CD8-positive, alpha-beta memory T cell (primary cell): ENCODE measurements at regions not wholly inside any gene's neighbourhood (a gene's known extent, or its start where the extent isn't known, plus 50 kb on each side); places are given as distances from the start of the nearest gene placed in this dataset.

ENCODE experiments used
- CTCF ChIA-PET: fragments of 350-600 bp; sonication (Branson Sonifier 250); formaldehyde crosslinking; loops from one replicate; lab custom pipeline; 2021; ENCODE audit warnings: antibody characterized with exemption; lab: Charles Lee
- POLR2A ChIA-PET: fragments of 350-600 bp; sonication (Branson Sonifier 250); formaldehyde crosslinking; loops from one replicate; lab custom pipeline; 2021; ENCODE audit warnings: antibody characterized with exemption; lab: Charles Lee
- DNase-seq, 5 donors: peaks; one replicate each; pipeline versions ENCODE4 v3.0.0 to v3.0.0-alpha.2; 2020 to 2022; ENCODE audit warnings: mixed read lengths in 1 of 5
- H3K27ac ChIP-seq: one replicate; pipeline ENCODE4 v1.7.0; 2013; ENCODE audit warnings: low read depth, mild to moderate bottlenecking, low read length, moderate library complexity
- H3K27me3 ChIP-seq: 2 replicates; pipeline ENCODE4 v1.7.0; 2013; ENCODE audit warnings: low read length, mild to moderate bottlenecking; ENCODE audit not compliant: insufficient read depth, poor library complexity, severe bottlenecking
- H3K36me3 ChIP-seq: 2 replicates; pipeline ENCODE4 v1.7.0; 2013; ENCODE audit warnings: mild to moderate bottlenecking, low read length, moderate library complexity; ENCODE audit not compliant: insufficient read depth
- H3K4me1 ChIP-seq: 2 replicates; pipeline ENCODE4 v1.7.0; 2013; ENCODE audit warnings: mild to moderate bottlenecking, low read length, moderate library complexity; ENCODE audit not compliant: insufficient read depth
- H3K4me3 ChIP-seq: 2 replicates; pipeline ENCODE4 v1.7.0; 2013; ENCODE audit warnings: mild to moderate bottlenecking, low read length
- H3K9me3 ChIP-seq: 2 replicates; pipeline ENCODE4 v1.7.0; 2013; ENCODE audit warnings: mild to moderate bottlenecking, low read length
- H3K27ac Mint-ChIP-seq, 8 donors: one replicate each; pipeline ENCODE4 v1.8.0; 2020 to 2021; ENCODE audit warnings: mixed read lengths in 8 of 8, mild to moderate bottlenecking in 6 of 8, inconsistent platforms in 3 of 8, moderate library complexity in 3 of 8
- H3K27me3 Mint-ChIP-seq, 2 donors: one replicate each; pipeline ENCODE4 v1.8.0; 2020 to 2021; ENCODE audit warnings: mixed read lengths in 2 of 2, mild to moderate bottlenecking in 1 of 2, moderate library complexity in 1 of 2
- H3K36me3 Mint-ChIP-seq, 3 donors: one replicate each; pipeline ENCODE4 v1.8.0; 2020 to 2021; ENCODE audit warnings: mixed read lengths in 3 of 3, inconsistent platforms in 1 of 3, mild to moderate bottlenecking in 1 of 3
- H3K4me1 Mint-ChIP-seq, 3 donors: one replicate each; pipeline ENCODE4 v1.8.0; 2020 to 2021; ENCODE audit warnings: mixed read lengths in 3 of 3, inconsistent platforms in 1 of 3, mild to moderate bottlenecking in 1 of 3
- H3K4me3 Mint-ChIP-seq, 7 donors: one replicate each; pipeline ENCODE4 v1.8.0; 2020 to 2021; ENCODE audit warnings: mixed read lengths in 7 of 7, mild to moderate bottlenecking in 6 of 7, moderate library complexity in 4 of 7, inconsistent platforms in 2 of 7
- H3K9me3 Mint-ChIP-seq, 5 donors: one replicate each; pipeline ENCODE4 v1.8.0; 2020 to 2022; ENCODE audit warnings: mixed read lengths in 5 of 5, mild to moderate bottlenecking in 3 of 5, moderate library complexity in 2 of 5, inconsistent platforms in 1 of 5

GRCh38 chr6:84492241-84493165, 265.1 kb upstream of the CEP162 start:
- H3K9me3 Mint-ChIP-seq, result peaks cover 0 to 11% (median 2%) of the 10 kb centered on the region in 5 donors
- no peak overlapping the region for H3K4me3 Mint-ChIP-seq
- ChIA-PET POLR2A (no interaction called here), CTCF (no interaction called here)
- no peaks in the 10 kb centered on the region for H3K4me1 Mint-ChIP-seq
- Histone ChIP-seq H3K36me3 (no peaks in the 10 kb centered on the region), H3K27ac (no peak overlapping the region), H3K4me3 (no peak overlapping the region), H3K9me3 (no peaks in the 10 kb centered on the region), H3K27me3 (no peaks in the 10 kb centered on the region), H3K4me1 (no peaks in the 10 kb centered on the region)
- no peak for DNase-seq
- H3K27ac Mint-ChIP-seq, result no peak overlapping the region
- no peaks in the 10 kb centered on the region for H3K27me3 Mint-ChIP-seq
- H3K36me3 Mint-ChIP-seq, result no peaks in the 10 kb centered on the region

- no peaks in the 10 kb centered on the region for H3K4me1 Mint-ChIP-seq
- peaks cover 2 to 12% (median 3%) of the 10 kb centered on the region in 5 donors for H3K9me3 Mint-ChIP-seq
- H3K4me3 Mint-ChIP-seq, result no peak overlapping the region
- H3K9me3 ChIP-seq, result no peaks in the 10 kb centered on the region
- no peaks in the 10 kb centered on the region for H3K36me3 ChIP-seq
- H3K27ac ChIP-seq, result no peak overlapping the region
- H3K27me3 ChIP-seq, result no peaks in the 10 kb centered on the region
- no peaks in the 10 kb centered on the region for H3K36me3 Mint-ChIP-seq
- CTCF ChIA-PET, result no interaction called here
- POLR2A ChIA-PET, result no interaction called here
- no peak for DNase-seq
- no peaks in the 10 kb centered on the region for H3K4me1 ChIP-seq
- no peaks in the 10 kb centered on the region for H3K27me3 Mint-ChIP-seq
- H3K4me3 ChIP-seq, result no peak overlapping the region
- H3K27ac Mint-ChIP-seq, result no peak overlapping the region
Measured at GRCh38 chr6:84489598-84489997, 262.2 kb upstream of the CEP162 start.

GRCh38 chr6:84486526-84486925, 259.1 kb upstream of the CEP162 start:
- Histone ChIP-seq H3K27me3 (no peaks in the 10 kb centered on the region), H3K36me3 (no peaks in the 10 kb centered on the region), H3K9me3 (no peaks in the 10 kb centered on the region), H3K27ac (no peak overlapping the region), H3K4me3 (no peak overlapping the region), H3K4me1 (no peaks in the 10 kb centered on the region)
- Mint-ChIP-seq H3K4me3 (no peak overlapping the region), H3K36me3 (no peaks in the 10 kb centered on the region), H3K4me1 (no peaks in the 10 kb centered on the region), H3K9me3 (peaks cover 2 to 12% (median 7%) of the 10 kb centered on the region in 5 donors), H3K27ac (no peak overlapping the region), H3K27me3 (no peaks in the 10 kb centered on the region)
- ChIA-PET POLR2A (no interaction called here), CTCF (no interaction called here)
- DNase-seq, result no peak

- no peak overlapping the region for H3K27ac Mint-ChIP-seq
- H3K9me3 Mint-ChIP-seq, result peaks cover 0 to 10% (median 3%) of the 10 kb centered on the region in 5 donors
- no peak overlapping the region for H3K4me3 Mint-ChIP-seq
- no peaks in the 10 kb centered on the region for H3K36me3 Mint-ChIP-seq
- peaks cover 0 to 2% of the 10 kb centered on the region in 2 donors for H3K27me3 Mint-ChIP-seq
- DNase-seq, result no peak
- Histone ChIP-seq H3K27ac (no peak overlapping the region), H3K36me3 (no peaks in the 10 kb centered on the region), H3K9me3 (no peaks in the 10 kb centered on the region), H3K27me3 (no peaks in the 10 kb centered on the region), H3K4me3 (no peak overlapping the region), H3K4me1 (no peaks in the 10 kb centered on the region)
- POLR2A ChIA-PET, result no interaction called here
- H3K4me1 Mint-ChIP-seq, result no peaks in the 10 kb centered on the region
- CTCF ChIA-PET, result no interaction called here
Measured at GRCh38 chr6:84469144-84469543, 241.7 kb upstream of the CEP162 start.

- H3K4me3 ChIP-seq, result no peak overlapping the region
- CTCF ChIA-PET, result no interaction called here
- H3K27ac ChIP-seq, result no peak overlapping the region
- Mint-ChIP-seq H3K27me3 (peaks cover 0 to 2% of the 10 kb centered on the region in 2 donors), H3K36me3 (no peaks in the 10 kb centered on the region), H3K4me1 (no peaks in the 10 kb centered on the region), H3K27ac (no peak overlapping the region), H3K9me3 (peaks cover 0 to 4% (median 0%) of the 10 kb centered on the region in 5 donors), H3K4me3 (no peak overlapping the region)
- no peaks in the 10 kb centered on the region for H3K9me3 ChIP-seq
- POLR2A ChIA-PET, result no interaction called here
- no peak for DNase-seq
- H3K27me3 ChIP-seq, result no peaks in the 10 kb centered on the region
- H3K4me1 ChIP-seq, result no peaks in the 10 kb centered on the region
- no peaks in the 10 kb centered on the region for H3K36me3 ChIP-seq
Measured at GRCh38 chr6:84467296-84467695, 239.9 kb upstream of the CEP162 start.

- Mint-ChIP-seq H3K9me3 (peaks cover 0 to 4% (median 0%) of the 10 kb centered on the region in 5 donors), H3K36me3 (no peaks in the 10 kb centered on the region), H3K27me3 (peaks cover 0 to 2% of the 10 kb centered on the region in 2 donors), H3K4me3 (no peak overlapping the region), H3K27ac (no peak overlapping the region), H3K4me1 (no peaks in the 10 kb centered on the region)
- Histone ChIP-seq H3K27ac (no peak overlapping the region), H3K4me3 (no peak overlapping the region), H3K36me3 (no peaks in the 10 kb centered on the region), H3K9me3 (no peaks in the 10 kb centered on the region), H3K4me1 (no peaks in the 10 kb centered on the region), H3K27me3 (no peaks in the 10 kb centered on the region)
- DNase-seq, result no peak
- CTCF ChIA-PET, result no interaction called here
- POLR2A ChIA-PET, result no interaction called here
Measured at GRCh38 chr6:84466511-84466910, 239.1 kb upstream of the CEP162 start.

GRCh38 chr6:84464471-84464870, 237.0 kb upstream of the CEP162 start:
- Histone ChIP-seq H3K4me3 (no peak overlapping the region), H3K4me1 (no peaks in the 10 kb centered on the region), H3K9me3 (no peaks in the 10 kb centered on the region), H3K27ac (no peak overlapping the region), H3K27me3 (no peaks in the 10 kb centered on the region), H3K36me3 (no peaks in the 10 kb centered on the region)
- no peaks in the 10 kb centered on the region for H3K4me1 Mint-ChIP-seq
- DNase-seq, result no peak
- H3K36me3 Mint-ChIP-seq, result no peaks in the 10 kb centered on the region
- peaks cover 0 to 4% (median 0%) of the 10 kb centered on the region in 5 donors for H3K9me3 Mint-ChIP-seq
- POLR2A ChIA-PET, result no interaction called here
- no peak overlapping the region for H3K4me3 Mint-ChIP-seq
- H3K27me3 Mint-ChIP-seq, result peaks cover 0 to under 1% of the 10 kb centered on the region in 2 donors
- no peak overlapping the region for H3K27ac Mint-ChIP-seq
- CTCF ChIA-PET, result no interaction called here

GRCh38 chr6:84462698-84463097, 235.3 kb upstream of the CEP162 start:
- POLR2A ChIA-PET, result no interaction called here
- Mint-ChIP-seq H3K4me3 (no peak overlapping the region), H3K4me1 (no peaks in the 10 kb centered on the region), H3K27me3 (no peaks in the 10 kb centered on the region), H3K9me3 (peaks cover 0 to 9% (median 3%) of the 10 kb centered on the region in 5 donors), H3K36me3 (no peaks in the 10 kb centered on the region), H3K27ac (no peak overlapping the region)
- Histone ChIP-seq H3K27me3 (no peaks in the 10 kb centered on the region), H3K36me3 (no peaks in the 10 kb centered on the region), H3K4me1 (no peaks in the 10 kb centered on the region), H3K27ac (no peak overlapping the region), H3K9me3 (no peaks in the 10 kb centered on the region), H3K4me3 (no peak overlapping the region)
- CTCF ChIA-PET, result no interaction called here
- no peak for DNase-seq
